Choroid plexus epithelial cell (primary cell): ENCODE measurements at regions not wholly inside any gene's neighbourhood (a gene's known extent, or its start where the extent isn't known, plus 50 kb on each side); places are given as distances from the start of the nearest gene placed in this dataset.

Experiments used
- DNase-seq: peaks from one replicate; pipeline ENCODE4 v3.0.0-alpha.2; 2010; ENCODE audit warnings: low read depth
- H3K4me3 ChIP-seq: 2 replicates; pipeline ENCODE4 v1.5.1; 2011; ENCODE audit warnings: low read depth, mild to moderate bottlenecking, control low read depth, low read length, moderate library complexity
- CTCF ChIP-seq: conservative IDR thresholded peaks from 2 replicates; pipeline ENCODE4 v1.5.1; 2011; ENCODE audit warnings: low read depth, mild to moderate bottlenecking, control low read depth, inconsistent platforms, low read length, moderate library complexity

GRCh38 chr10:47181052-47181849 is 118.7 kb upstream of the GDF10 start:
- TF ChIP-seq CTCF, result no peak
- DNase-seq, result no peak
- H3K4me3 ChIP-seq, result no peak overlapping the region

GRCh38 chr10:47182934-47183703 is 116.9 kb upstream of the GDF10 start:
- no peak overlapping the region for H3K4me3 ChIP-seq
- no peak for TF ChIP-seq CTCF
- no peak for DNase-seq

- peak; percentile 82 for DNase-seq
- TF ChIP-seq CTCF, result no peak
- no peak overlapping the region for H3K4me3 ChIP-seq
Observed at GRCh38 chr10:47183704-47184041, 116.3 kb upstream of the GDF10 start.

GRCh38 chr10:47184273-47184672 is 115.7 kb upstream of the GDF10 start:
- DNase-seq, result no peak
- no peak overlapping the region for H3K4me3 ChIP-seq
- no peak for TF ChIP-seq CTCF

- no peak overlapping the region for H3K4me3 ChIP-seq
- DNase-seq, result no peak
- TF ChIP-seq CTCF, result no peak
Observed at GRCh38 chr10:47184724-47185330, 115.2 kb upstream of the GDF10 start.

- H3K4me3 ChIP-seq, result no peak overlapping the region
- no peak for TF ChIP-seq CTCF
- DNase-seq, result no peak
Observed at GRCh38 chr10:47186941-47187340, 113.1 kb upstream of the GDF10 start.
